T-helper 1 cell (primary cell): ENCODE measurements at regions not wholly inside any gene's neighbourhood (a gene's known extent, or its start where the extent isn't known, plus 50 kb on each side); places are given as distances from the start of the nearest gene placed in this dataset.
"Not testable (repeated sequence)": the region's sequence is repeated elsewhere in the genome, so short reads cannot be mapped to it uniquely, and the experiment has no call there.

Experiments
- DNase-seq, 5 donors: peaks; one replicate each; pipeline ENCODE4 v3.0.0-alpha.2; 2012 to 2020

- DNase-seq = no peak
These were observed 208.5 kb upstream of the FN1 start for GRCh38 chr2:215644233-215644897.

GRCh38 chr2:215638687-215639086, 202.8 kb upstream of the FN1 start:
- no peak for DNase-seq

- DNase-seq = no peak
These were observed 201.8 kb upstream of the FN1 start for GRCh38 chr2:215637651-215638050.

GRCh38 chr2:215636816-215637215, 200.9 kb upstream of the FN1 start:
- no peak for DNase-seq

GRCh38 chr2:215635788-215636139, 199.9 kb upstream of the FN1 start:
- DNase-seq = no peak

GRCh38 chr2:215635071-215635787, 199.4 kb upstream of the FN1 start:
- DNase-seq = no peak

- no peak for DNase-seq
These were observed 197.5 kb upstream of the FN1 start for GRCh38 chr2:215633360-215633759.

- no peak for DNase-seq
These were observed 195.8 kb upstream of the FN1 start for GRCh38 chr2:215631696-215632095.

- DNase-seq = not testable (repeated sequence)
These were observed 194.9 kb upstream of the FN1 start for GRCh38 chr2:215630796-215631195.

- DNase-seq = no peak
These were observed 191.9 kb upstream of the FN1 start for GRCh38 chr2:215627771-215628170.

- DNase-seq = no peak
These were observed 191.0 kb upstream of the FN1 start for GRCh38 chr2:215626812-215627281.

GRCh38 chr2:215626063-215626462, 190.2 kb upstream of the FN1 start:
- DNase-seq = no peak

- no peak for DNase-seq
These were observed 189.3 kb upstream of the FN1 start for GRCh38 chr2:215625207-215625606.

- no peak for DNase-seq
These were observed 188.6 kb upstream of the FN1 start for GRCh38 chr2:215624423-215624829.

GRCh38 chr2:215622837-215623236, 187.0 kb upstream of the FN1 start:
- no peak for DNase-seq

GRCh38 chr2:215621381-215621780, 185.5 kb upstream of the FN1 start:
- no peak for DNase-seq

- DNase-seq = no peak
These were observed 184.7 kb upstream of the FN1 start for GRCh38 chr2:215620528-215620927.

- no peak for DNase-seq
These were observed 184.1 kb upstream of the FN1 start for GRCh38 chr2:215619989-215620388.

- DNase-seq = no peak
These were observed 183.4 kb upstream of the FN1 start for GRCh38 chr2:215619022-215619958.

- DNase-seq = no peak
These were observed 182.3 kb upstream of the FN1 start for GRCh38 chr2:215618145-215618544.

GRCh38 chr2:215617060-215617824, 181.4 kb upstream of the FN1 start:
- no peak for DNase-seq

- no peak for DNase-seq
These were observed 179.9 kb upstream of the FN1 start for GRCh38 chr2:215615803-215616174.
